A549 (cell line): ENCODE measurements at regions not wholly inside any gene's neighbourhood (a gene's known extent, or its start where the extent isn't known, plus 50 kb on each side); places are given as distances from the start of the nearest gene placed in this dataset.

Experiments
- ATAC-seq, 2 experiments: fragments of 200-7000 bp in 1 of 2; fragments of >200 bp in 1 of 2; cut with Nextera tagmentation in 1 of 2; cut with Tn5 transposase in 1 of 2; 3 replicates each; pipeline versions ENCODE4 v1.8.0 to v1.9.1; 2018 to 2020; ENCODE audit warnings: mild to moderate bottlenecking in 1 of 2, moderate library complexity in 1 of 2
- CTCF ChIA-PET: fragments of 300-600 bp; sonication (Branson Sonifier 250); formaldehyde crosslinking; extraction: SDS; loops from one replicate; lab custom pipeline; 2021; ENCODE audit warnings: antibody characterized with exemption, inconsistent platforms; lab: Yijun Ruan, JAX
- POLR2A ChIA-PET: fragments of 350-600 bp; formaldehyde crosslinking; extraction: SDS; loops from one replicate; lab custom pipeline; 2021; ENCODE audit warnings: antibody characterized with exemption, inconsistent platforms; lab: Yijun Ruan, JAX
- DNase-seq, 2 experiments: peaks; one replicate each; pipeline versions ENCODE4 v3.0.0 to v3.0.0-alpha.2; 2011 to 2016; ENCODE audit warnings: low read depth in 1 of 2, low spot score in 1 of 2
- FAIRE-seq: peaks from 2 replicates; lab custom pipeline; 2011; peaks lifted over from hg19 to GRCh38; lab: Jason Lieb, UNC
- H3K27ac ChIP-seq, 2 experiments: fragments of >200 bp; sonication (Bioruptor Twin); formaldehyde crosslinking; 3 replicates each; pipeline ENCODE4 v1.5.1; 2016 to 2017
- H3K4me1 ChIP-seq: fragments of >200 bp; sonication (Bioruptor Twin); formaldehyde crosslinking; 3 replicates; pipeline ENCODE4 v1.6.1; 2016
- H3K4me2 ChIP-seq: fragments of >200 bp; sonication (Bioruptor Twin); formaldehyde crosslinking; 3 replicates; pipeline ENCODE4 v1.6.1; 2016
- H3K4me3 ChIP-seq: fragments of >200 bp; sonication (Bioruptor Twin); formaldehyde crosslinking; 3 replicates; pipeline ENCODE4 v1.5.1; 2016
- H3K9me3 ChIP-seq: fragments of >200 bp; sonication (Bioruptor Twin); formaldehyde crosslinking; 3 replicates; pipeline ENCODE4 v1.6.1; 2016
- BHLHE40 ChIP-seq: IDR thresholded peaks from 2 replicates; pipeline ENCODE4 v1.6.1; 2012; ENCODE audit warnings: low read depth, low read length, inconsistent platforms
- CEBPB ChIP-seq, 2 experiments: fragments of >200 bp in 1 of 2; sonication (Bioruptor Twin) in 1 of 2; formaldehyde crosslinking in 1 of 2; IDR thresholded peaks; 2 replicates each; pipeline ENCODE4 v1.6.1; 2012 to 2016
- CHD2 ChIP-seq: fragments of 150-350 bp; IDR thresholded peaks from 2 replicates; pipeline ENCODE4 v1.6.1; 2014; ENCODE audit warnings: low read length; ENCODE audit not compliant: partially characterized antibody
- CHD4 ChIP-seq: fragments of 200-600 bp; sonication (generic); IDR thresholded peaks from 2 replicates; pipeline ENCODE4 v1.6.1; 2016; ENCODE audit warnings: antibody characterized with exemption, mild to moderate bottlenecking, borderline replicate concordance
- EHF ChIP-seq: fragments of 250-450 bp; sonication (Bioruptor Pico); IDR thresholded peaks from 2 replicates; pipeline ENCODE4 v1.5.0; 2020; ENCODE audit warnings: mild to moderate bottlenecking
- EP300 ChIP-seq, 2 experiments: fragments of >200 bp; sonication (Bioruptor Twin); formaldehyde crosslinking; IDR thresholded peaks; 2 replicates in 1 of 2; 3 replicates in 1 of 2; pipeline ENCODE4 v1.6.1; 2016 to 2017
- ESRRA ChIP-seq: fragments of 150-350 bp; IDR thresholded peaks from 2 replicates; pipeline ENCODE4 v1.6.1; 2014; ENCODE audit warnings: mild to moderate bottlenecking, low read length, borderline replicate concordance
- FOXS1 ChIP-seq: fragments of 250-450 bp; sonication (Bioruptor Pico); IDR thresholded peaks from 2 replicates; pipeline ENCODE4 v1.5.0; 2020; ENCODE audit warnings: mild to moderate bottlenecking, moderate library complexity
- HDAC2 ChIP-seq: fragments of 200-600 bp; sonication (generic); IDR thresholded peaks from 2 replicates; pipeline ENCODE4 v1.6.1; 2016
- HEYL ChIP-seq: fragments of 250-450 bp; sonication (Bioruptor Pico); IDR thresholded peaks from 2 replicates; pipeline ENCODE4 v1.8.0; 2021; ENCODE audit warnings: mild to moderate bottlenecking, moderate library complexity
- JUN ChIP-seq, 2 experiments: fragments of >200 bp; sonication (Bioruptor Twin); formaldehyde crosslinking; IDR thresholded peaks; 2 replicates in 1 of 2; 3 replicates in 1 of 2; pipeline ENCODE4 v1.6.1; 2016 to 2017
- KDM1A ChIP-seq: fragments of 200-600 bp; sonication (generic); IDR thresholded peaks from 2 replicates; pipeline ENCODE4 v1.6.1; 2016; ENCODE audit warnings: low read depth, mild to moderate bottlenecking
- MAFK ChIP-seq: fragments of 450-650 bp; IDR thresholded peaks from 2 replicates; pipeline ENCODE4 v1.6.1; 2014; ENCODE audit not compliant: partially characterized antibody
- MAZ ChIP-seq: fragments of 150-350 bp; IDR thresholded peaks from 2 replicates; pipeline ENCODE4 v1.6.1; 2014; ENCODE audit warnings: antibody characterized with exemption, low read depth, low read length, borderline replicate concordance
- MYC ChIP-seq: IDR thresholded peaks from 2 replicates; pipeline ENCODE4 v1.6.1; 2012; ENCODE audit warnings: mild to moderate bottlenecking, inconsistent platforms, low read length, improper control_type of control experiment, borderline replicate concordance
- NFE2L2 ChIP-seq: fragments of 150-350 bp; conservative IDR thresholded peaks from 2 replicates; pipeline ENCODE4 v1.6.1; 2014; ENCODE audit warnings: low read length
- NR3C1 ChIP-seq: fragments of >200 bp; sonication (Bioruptor Twin); formaldehyde crosslinking; IDR thresholded peaks from 3 replicates; pipeline ENCODE4 v1.6.1; 2017
- POLR2AphosphoS2 ChIP-seq: conservative IDR thresholded peaks from 2 replicates; pipeline ENCODE4 v1.6.1; 2012; ENCODE audit warnings: low read length, improper control_type of control experiment, inconsistent platforms
- RARB ChIP-seq: fragments of 250-450 bp; sonication (Bioruptor Pico); IDR thresholded peaks from 2 replicates; pipeline ENCODE4 v1.8.0; 2021; ENCODE audit warnings: mild to moderate bottlenecking, moderate library complexity
- RFX5 ChIP-seq: fragments of 450-650 bp; IDR thresholded peaks from 2 replicates; pipeline ENCODE4 v1.7.1; 2014; ENCODE audit warnings: antibody characterized with exemption, mild to moderate bottlenecking, moderate library complexity
- RNF2 ChIP-seq: fragments of 200-600 bp; sonication (generic); IDR thresholded peaks from 2 replicates; pipeline ENCODE4 v1.6.1; 2016; ENCODE audit warnings: low read depth, mild to moderate bottlenecking, antibody characterized with exemption, moderate library complexity, borderline replicate concordance
- SMC3 ChIP-seq: fragments of >200 bp; sonication (Bioruptor Twin); formaldehyde crosslinking; IDR thresholded peaks from 3 replicates; pipeline ENCODE4 v1.6.1; 2018; ENCODE audit warnings: inconsistent platforms
- TP53 ChIP-seq: fragments of 250-450 bp; sonication (Bioruptor Pico); IDR thresholded peaks from 2 replicates; pipeline ENCODE4 v1.5.0; 2021; ENCODE audit warnings: mild to moderate bottlenecking, moderate library complexity
- ZNF302 ChIP-seq: fragments of 250-450 bp; sonication (Bioruptor Pico); IDR thresholded peaks from 2 replicates; pipeline ENCODE4 v1.9.0; 2021; ENCODE audit warnings: inconsistent platforms, mild to moderate bottlenecking, moderate library complexity
- WGBS: methylation state at CpG from one replicate; pipeline ENCODE4 v1.1.6; 2017; ENCODE audit errors: missing lambda C conversion rate; 5-methylcytosine and 5-hydroxymethylcytosine counted together
- TF ChIP-seq, protein P1 (sequence below): fragments of >200 bp; sonication (Bioruptor Twin); formaldehyde crosslinking; IDR thresholded peaks from 3 replicates; pipeline ENCODE4 v1.5.1; 2016
- TF ChIP-seq, protein P2 (sequence below): fragments of 150-350 bp; IDR thresholded peaks from 2 replicates; pipeline ENCODE4 v1.6.1; 2014; ENCODE audit warnings: low read depth, mild to moderate bottlenecking, low read length
- TF ChIP-seq, protein P3 (sequence below): fragments of 250-450 bp; sonication (Bioruptor Pico); IDR thresholded peaks from 2 replicates; pipeline ENCODE4 v1.5.0; 2020; ENCODE audit warnings: low read depth, mild to moderate bottlenecking, moderate library complexity
- TF ChIP-seq, protein P4 (sequence below): IDR thresholded peaks from 2 replicates; pipeline ENCODE4 v1.6.1; 2012; ENCODE audit warnings: low read depth, borderline replicate concordance

DNA sequence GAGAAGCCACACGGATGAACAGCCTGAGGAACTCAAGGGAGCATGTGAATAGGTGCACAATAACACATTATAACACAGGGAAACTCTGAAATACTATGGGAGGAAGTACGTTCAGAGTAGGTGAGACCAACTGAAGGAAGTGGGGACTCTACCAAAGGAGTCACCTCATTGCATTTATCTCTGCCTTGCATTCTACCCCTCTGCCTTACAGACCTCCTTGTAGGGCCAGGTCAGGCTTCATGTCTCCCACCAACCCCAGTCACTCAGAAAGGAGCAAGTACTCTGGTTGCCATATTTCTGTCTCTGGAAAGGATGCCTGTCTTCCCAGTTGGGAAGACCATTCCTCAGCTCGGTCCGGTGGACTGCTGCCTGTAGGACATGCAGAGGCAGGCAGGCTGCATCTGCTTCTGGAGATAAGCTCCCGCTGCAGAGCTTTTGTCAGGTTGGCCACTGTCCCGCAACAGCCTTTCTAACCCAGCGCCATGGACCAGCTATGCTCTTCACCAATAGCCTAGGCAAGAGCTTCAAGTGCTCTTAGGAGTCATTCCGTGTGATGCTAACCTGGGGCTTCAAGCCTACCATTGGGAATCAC, 51.6 kb upstream of the ASIP start:
- no peak overlapping the region for H3K4me2 ChIP-seq
- FAIRE-seq, result no peak
- no peaks in the 10 kb centered on the region for H3K9me3 ChIP-seq
- ATAC-seq, result no peak
- 50% methylated on average over 8 of the region's 8 CpGs for WGBS
- no peak overlapping the region for H3K4me3 ChIP-seq
- TF ChIP-seq TP53 (CRISPR knock-in tag) (no peak), FOXS1 (CRISPR knock-in tag) (no peak), MAZ (no peak), MAFK (no peak), RARB (CRISPR knock-in tag) (no peak), CHD2 (no peak), ESRRA (no peak), HEYL (no peak), KDM1A (no peak)
- TF ChIP-seq, protein P1, sequence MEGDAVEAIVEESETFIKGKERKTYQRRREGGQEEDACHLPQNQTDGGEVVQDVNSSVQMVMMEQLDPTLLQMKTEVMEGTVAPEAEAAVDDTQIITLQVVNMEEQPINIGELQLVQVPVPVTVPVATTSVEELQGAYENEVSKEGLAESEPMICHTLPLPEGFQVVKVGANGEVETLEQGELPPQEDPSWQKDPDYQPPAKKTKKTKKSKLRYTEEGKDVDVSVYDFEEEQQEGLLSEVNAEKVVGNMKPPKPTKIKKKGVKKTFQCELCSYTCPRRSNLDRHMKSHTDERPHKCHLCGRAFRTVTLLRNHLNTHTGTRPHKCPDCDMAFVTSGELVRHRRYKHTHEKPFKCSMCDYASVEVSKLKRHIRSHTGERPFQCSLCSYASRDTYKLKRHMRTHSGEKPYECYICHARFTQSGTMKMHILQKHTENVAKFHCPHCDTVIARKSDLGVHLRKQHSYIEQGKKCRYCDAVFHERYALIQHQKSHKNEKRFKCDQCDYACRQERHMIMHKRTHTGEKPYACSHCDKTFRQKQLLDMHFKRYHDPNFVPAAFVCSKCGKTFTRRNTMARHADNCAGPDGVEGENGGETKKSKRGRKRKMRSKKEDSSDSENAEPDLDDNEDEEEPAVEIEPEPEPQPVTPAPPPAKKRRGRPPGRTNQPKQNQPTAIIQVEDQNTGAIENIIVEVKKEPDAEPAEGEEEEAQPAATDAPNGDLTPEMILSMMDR, result no peak
- TF ChIP-seq, protein P2, sequence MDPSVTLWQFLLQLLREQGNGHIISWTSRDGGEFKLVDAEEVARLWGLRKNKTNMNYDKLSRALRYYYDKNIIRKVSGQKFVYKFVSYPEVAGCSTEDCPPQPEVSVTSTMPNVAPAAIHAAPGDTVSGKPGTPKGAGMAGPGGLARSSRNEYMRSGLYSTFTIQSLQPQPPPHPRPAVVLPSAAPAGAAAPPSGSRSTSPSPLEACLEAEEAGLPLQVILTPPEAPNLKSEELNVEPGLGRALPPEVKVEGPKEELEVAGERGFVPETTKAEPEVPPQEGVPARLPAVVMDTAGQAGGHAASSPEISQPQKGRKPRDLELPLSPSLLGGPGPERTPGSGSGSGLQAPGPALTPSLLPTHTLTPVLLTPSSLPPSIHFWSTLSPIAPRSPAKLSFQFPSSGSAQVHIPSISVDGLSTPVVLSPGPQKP, result no peak
- ChIA-PET POLR2A (no interaction called here), CTCF (interaction anchor here (0.5 to 2.7 kb wide), 13 partner anchors 12 to 635 kb away, joined by 3 to 13 read pairs (median 6); no protein-coding TSS in a partner anchor)
- no peak for DNase-seq
- no peaks in the 10 kb centered on the region for H3K4me1 ChIP-seq
- no peak overlapping the region for H3K27ac ChIP-seq

DNA sequence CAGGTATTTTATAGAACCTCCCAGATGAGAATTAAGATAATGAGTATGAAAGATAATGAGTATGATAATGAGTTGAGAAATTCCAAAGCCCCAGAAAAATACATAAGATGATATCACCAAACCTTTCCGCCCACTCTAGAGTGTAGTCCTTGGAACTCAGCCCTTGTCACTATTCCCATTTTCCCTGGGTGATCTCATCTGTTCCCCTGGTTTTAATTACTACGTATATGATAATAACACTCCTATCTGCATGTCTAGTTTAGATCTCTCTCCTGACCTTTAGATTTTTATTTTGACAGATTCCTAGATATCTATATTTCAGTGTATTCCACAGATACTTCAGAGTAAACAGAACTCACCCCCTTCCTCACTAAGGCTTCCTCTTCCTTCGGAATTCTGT, 51.0 kb upstream of the ASIP start:
- TF ChIP-seq, protein P3, sequence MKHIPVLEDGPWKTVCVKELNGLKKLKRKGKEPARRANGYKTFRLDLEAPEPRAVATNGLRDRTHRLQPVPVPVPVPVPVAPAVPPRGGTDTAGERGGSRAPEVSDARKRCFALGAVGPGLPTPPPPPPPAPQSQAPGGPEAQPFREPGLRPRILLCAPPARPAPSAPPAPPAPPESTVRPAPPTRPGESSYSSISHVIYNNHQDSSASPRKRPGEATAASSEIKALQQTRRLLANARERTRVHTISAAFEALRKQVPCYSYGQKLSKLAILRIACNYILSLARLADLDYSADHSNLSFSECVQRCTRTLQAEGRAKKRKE, result no peak
- TF ChIP-seq JUN (IDR thresholded peaks at IDR 0.05) (no peak), ESRRA (no peak), ZNF302 (CRISPR knock-in tag) (no peak), HDAC2 (no peak), MAZ (no peak), SMC3 (no peak), RFX5 (no peak), BHLHE40 (no peak), NFE2L2 (no peak), NR3C1 (no peak), EP300 (IDR thresholded peaks at IDR 0.05) (no peak), CHD4 (no peak), EHF (CRISPR knock-in tag) (no peak), RNF2 (no peak), MYC (no peak), POLR2AphosphoS2 (no peak), CEBPB (IDR thresholded peaks at IDR 0.05) (no peak)
- TF ChIP-seq, protein P4, sequence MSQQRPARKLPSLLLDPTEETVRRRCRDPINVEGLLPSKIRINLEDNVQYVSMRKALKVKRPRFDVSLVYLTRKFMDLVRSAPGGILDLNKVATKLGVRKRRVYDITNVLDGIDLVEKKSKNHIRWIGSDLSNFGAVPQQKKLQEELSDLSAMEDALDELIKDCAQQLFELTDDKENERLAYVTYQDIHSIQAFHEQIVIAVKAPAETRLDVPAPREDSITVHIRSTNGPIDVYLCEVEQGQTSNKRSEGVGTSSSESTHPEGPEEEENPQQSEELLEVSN, result no peak
- TF ChIP-seq, protein P1, result no peak
- Histone ChIP-seq H3K4me2 (no peak overlapping the region), H3K27ac (no peak overlapping the region), H3K4me3 (no peak overlapping the region), H3K4me1 (no peaks in the 10 kb centered on the region), H3K9me3 (no peaks in the 10 kb centered on the region)
- POLR2A ChIA-PET, result interaction anchor here (0.9 kb wide), 1 partner anchor 66 kb away, joined by 3 read pairs; no protein-coding TSS in a partner anchor
- no peak for DNase-seq
- CTCF ChIA-PET, result interaction anchor here (0.6 to 2.7 kb wide), 52 partner anchors 8 to 579 kb away, joined by 3 to 18 read pairs (median 4); partner anchors contain the start of gene DYNLRB1
- FAIRE-seq, result no peak
- WGBS, result 49% methylated on average over 3 of the region's 3 CpGs
- no peak; a peak in 1 of 6 replicates for ATAC-seq
